ENCODE measurements at regions not wholly inside any gene's neighbourhood (a gene's known extent, or its start where the extent isn't known, plus 50 kb on each side); places are given as distances from the start of the nearest gene placed in this dataset.

- H3K4me1 ChIP-seq: no peaks in the 10 kb centered on the region
- no peaks in the 10 kb centered on the region for H3K36me3 ChIP-seq
- TF ChIP-seq POLR2A (IDR thresholded peaks at IDR 0.05) (no peak), CTCF (IDR thresholded peaks at IDR 0.05) (no peak), POLR2AphosphoS5 (IDR thresholded peaks at IDR 0.05; ENCODE audit: insufficient read depth in 1 of 2, low read depth in 1 of 2) (no peak)
- H3K27ac ChIP-seq: no peak overlapping the region
- intact Hi-C loops (cut with DNase I): no loop called here
- H3K4me3 ChIP-seq: no peak overlapping the region
- no peaks in the 10 kb centered on the region for H3K9me3 ChIP-seq
- H3K27me3 ChIP-seq: no peaks in the 10 kb centered on the region
- DNase-seq (ENCODE audit: extremely low spot score in 2 of 2): no peak
Observed at GRCh38 chr1:208448425-208448824, 204.2 kb upstream of the PLXNA2 start.

GRCh38 chr1:208449951-208450350, 205.8 kb upstream of the PLXNA2 start:
- intact Hi-C loops (cut with DNase I): no loop called here
- no peaks in the 10 kb centered on the region for H3K27me3 ChIP-seq
- no peak for TF ChIP-seq POLR2A (IDR thresholded peaks at IDR 0.05)
- H3K4me3 ChIP-seq: no peak overlapping the region
- no peaks in the 10 kb centered on the region for H3K9me3 ChIP-seq
- no peaks in the 10 kb centered on the region for H3K36me3 ChIP-seq
- no peak for DNase-seq (ENCODE audit: extremely low spot score in 2 of 2)
- no peaks in the 10 kb centered on the region for H3K4me1 ChIP-seq
- H3K27ac ChIP-seq: no peak overlapping the region

- no peaks in the 10 kb centered on the region for H3K36me3 ChIP-seq
- no peak overlapping the region for H3K4me3 ChIP-seq
- TF ChIP-seq CTCF (IDR thresholded peaks at IDR 0.05) (no peak), POLR2A (IDR thresholded peaks at IDR 0.05) (no peak), POLR2AphosphoS5 (IDR thresholded peaks at IDR 0.05; ENCODE audit: insufficient read depth in 1 of 2, low read depth in 1 of 2) (no peak)
- intact Hi-C loops (cut with DNase I): no loop called here
- no peaks in the 10 kb centered on the region for H3K27me3 ChIP-seq
- DNase-seq (ENCODE audit: extremely low spot score in 2 of 2): no peak
- no peak overlapping the region for H3K27ac ChIP-seq
- no peaks in the 10 kb centered on the region for H3K9me3 ChIP-seq
- no peaks in the 10 kb centered on the region for H3K4me1 ChIP-seq
Observed at GRCh38 chr1:208450958-208451357, 206.8 kb upstream of the PLXNA2 start.

- Histone ChIP-seq H3K36me3 (no peaks in the 10 kb centered on the region), H3K27me3 (no peaks in the 10 kb centered on the region), H3K9me3 (no peaks in the 10 kb centered on the region), H3K27ac (no peak overlapping the region), H3K4me1 (no peaks in the 10 kb centered on the region), H3K4me3 (no peak overlapping the region)
- no peak for DNase-seq (ENCODE audit: extremely low spot score in 2 of 2)
- intact Hi-C loops (cut with DNase I): no loop called here
- TF ChIP-seq CTCF (IDR thresholded peaks at IDR 0.05) (no peak), POLR2A (IDR thresholded peaks at IDR 0.05) (no peak), POLR2AphosphoS5 (IDR thresholded peaks at IDR 0.05; ENCODE audit: insufficient read depth in 1 of 2, low read depth in 1 of 2) (no peak)
Observed at GRCh38 chr1:208455821-208456220, 211.6 kb upstream of the PLXNA2 start.

GRCh38 chr1:208456487-208456886, 212.3 kb upstream of the PLXNA2 start:
- no peaks in the 10 kb centered on the region for H3K4me1 ChIP-seq

More at GRCh38 chr1:208456487-208456886, 212.3 kb upstream of the PLXNA2 start:
- no peak for DNase-seq (ENCODE audit: extremely low spot score in 2 of 2)
- Histone ChIP-seq H3K4me3 (no peak overlapping the region), H3K27ac (no peak overlapping the region), H3K9me3 (no peaks in the 10 kb centered on the region), H3K36me3 (no peaks in the 10 kb centered on the region), H3K27me3 (no peaks in the 10 kb centered on the region)
- intact Hi-C loops (cut with DNase I): no loop called here
- TF ChIP-seq POLR2A (IDR thresholded peaks at IDR 0.05): no peak
- TF ChIP-seq CTCF (IDR thresholded peaks at IDR 0.05): no peak
- no peak for TF ChIP-seq POLR2AphosphoS5 (IDR thresholded peaks at IDR 0.05; ENCODE audit: insufficient read depth in 1 of 2, low read depth in 1 of 2)
